ENCODE measurements at regions not wholly inside any gene's neighbourhood (a gene's known extent, or its start where the extent isn't known, plus 50 kb on each side); places are given as distances from the start of the nearest gene placed in this dataset.

GRCh38 chr2:74749432-74749831 lies 84.5 kb upstream of the HK2 start:
- Mint-ChIP-seq H3K36me3 (no peaks in the 10 kb centered on the region), H3K4me1 (peaks cover 11% of the 10 kb centered on the region), H3K27me3 (ENCODE audit: low read depth) (no peaks in the 10 kb centered on the region; the same call in none of the 2 replicates), H3K4me3 (no peak overlapping the region), H3K27ac (no peak overlapping the region), H3K9me3 (no peaks in the 10 kb centered on the region)
- ChIA-PET POLR2A (no interaction called here), CTCF (no interaction called here)
- TF ChIP-seq PRRX2 (CRISPR knock-in tag; IDR thresholded peaks at IDR 0.05): no peak
- TF ChIP-seq ATF1 (CRISPR knock-in tag; IDR thresholded peaks at IDR 0.05): no peak
- no peak for TF ChIP-seq JAZF1 (CRISPR knock-in tag; IDR thresholded peaks at IDR 0.05)
- TF ChIP-seq ATF3 (CRISPR knock-in tag; conservative IDR thresholded peaks at IDR 0.05): no peak
- TF ChIP-seq SMAD4 (CRISPR knock-in tag; IDR thresholded peaks at IDR 0.05): no peak
- TF ChIP-seq ZNF281 (CRISPR knock-in tag; IDR thresholded peaks at IDR 0.05): no peak
- no peak for TF ChIP-seq NR2C2 (CRISPR knock-in tag; IDR thresholded peaks at IDR 0.05)
- no peak for TF ChIP-seq E2F5 (CRISPR knock-in tag; IDR thresholded peaks at IDR 0.05)
- ATAC-seq (no peak), DNase-seq (ENCODE audit: low spot score) (no peak)

GRCh38 chr2:74751981-74752851 lies 81.7 kb upstream of the HK2 start:
- POLR2A ChIA-PET: interaction anchor here (0.8 kb wide), 1 partner anchor 82 kb away, joined by 3 read pairs; no protein-coding TSS in a partner anchor
- no peak for DNase-seq (ENCODE audit: low spot score)

GRCh38 chr2:74755386-74755785 lies 78.5 kb upstream of the HK2 start:
- Mint-ChIP-seq H3K36me3 (peaks cover 16% of the 10 kb centered on the region), H3K9me3 (peaks cover 24% of the 10 kb centered on the region), H3K27ac (no peak overlapping the region), H3K4me3 (no peak overlapping the region), H3K27me3 (ENCODE audit: low read depth) (peaks cover 3% of the 10 kb centered on the region; the same call in 1 of the 2 replicates), H3K4me1 (no peaks in the 10 kb centered on the region)
- ATAC-seq (no peak), DNase-seq (ENCODE audit: low spot score) (no peak)
- ChIA-PET CTCF (no interaction called here), POLR2A (no interaction called here)
- TF ChIP-seq ATF1 (CRISPR knock-in tag; IDR thresholded peaks at IDR 0.05) (no peak), MAX (CRISPR knock-in tag; IDR thresholded peaks at IDR 0.05) (no peak), NFATC4 (CRISPR knock-in tag; IDR thresholded peaks at IDR 0.05) (no peak), TP53 (CRISPR knock-in tag; IDR thresholded peaks at IDR 0.05) (no peak), MXD4 (CRISPR knock-in tag; IDR thresholded peaks at IDR 0.05; ENCODE audit: borderline replicate concordance) (no peak), ARID4B (CRISPR knock-in tag; IDR thresholded peaks at IDR 0.05; ENCODE audit: borderline replicate concordance) (no peak), ZNF121 (CRISPR knock-in tag; IDR thresholded peaks at IDR 0.05) (no peak), CBFB (CRISPR knock-in tag; IDR thresholded peaks at IDR 0.05; ENCODE audit: low read depth) (no peak), ATF2 (CRISPR knock-in tag; IDR thresholded peaks at IDR 0.05; ENCODE audit: borderline replicate concordance, low read depth) (no peak), GRHL2 (CRISPR knock-in tag; IDR thresholded peaks at IDR 0.05; ENCODE audit: insufficient replicate concordance, severe bottlenecking) (no peak), ZNF671 (CRISPR knock-in tag; IDR thresholded peaks at IDR 0.05) (no peak)

More at GRCh38 chr2:74751981-74752851, 81.7 kb upstream of the HK2 start:
- no peak overlapping the region for H3K27ac Mint-ChIP-seq
- no peak for ATAC-seq
- peaks cover 3% of the 10 kb centered on the region for H3K27me3 Mint-ChIP-seq (ENCODE audit: low read depth)
- CTCF ChIA-PET: no interaction called here
- no peaks in the 10 kb centered on the region for H3K4me1 Mint-ChIP-seq
- no peak overlapping the region for H3K4me3 Mint-ChIP-seq
- H3K36me3 Mint-ChIP-seq: peaks cover 11% of the 10 kb centered on the region
- H3K9me3 Mint-ChIP-seq: peaks cover 12% of the 10 kb centered on the region
- TF ChIP-seq ZNF121 (CRISPR knock-in tag; IDR thresholded peaks at IDR 0.05): no peak
- 0 out of 2 replicates have a peak, but pooled peaks have one; percentile 47 for TF ChIP-seq GABPB1 (CRISPR knock-in tag; IDR thresholded peaks at IDR 0.05)
